Fibroblast of skin of left quadriceps (primary cell): ENCODE measurements at regions not wholly inside any gene's neighbourhood (a gene's known extent, or its start where the extent isn't known, plus 50 kb on each side); places are given as distances from the start of the nearest gene placed in this dataset.
"Not testable (repeated sequence)": the region's sequence is repeated elsewhere in the genome, so short reads cannot be mapped to it uniquely, and the experiment has no call there.

Experiments
- DNase-seq, 2 experiments: peaks; one replicate each; pipeline ENCODE4 v3.0.0-alpha.2; 2013; ENCODE audit warnings: low read depth in 2 of 2

GRCh38 chr6:167470101-167470835 lies 145.4 kb downstream of the TTLL2 start:
- no peak for DNase-seq

GRCh38 chr6:167470836-167471547 lies 146.1 kb downstream of the TTLL2 start:
- no peak for DNase-seq

- DNase-seq = no peak
Observed at GRCh38 chr6:167471548-167471930, 146.7 kb downstream of the TTLL2 start.

GRCh38 chr6:167472148-167472547 lies 147.3 kb downstream of the TTLL2 start:
- DNase-seq = no peak

- no peak for DNase-seq
Observed at GRCh38 chr6:167472880-167473279, 148.0 kb downstream of the TTLL2 start.

GRCh38 chr6:167474171-167474570 lies 149.3 kb downstream of the TTLL2 start:
- no peak for DNase-seq

- no peak for DNase-seq
Observed at GRCh38 chr6:167474725-167475124, 149.8 kb downstream of the TTLL2 start.

GRCh38 chr6:167475947-167476346 lies 151.1 kb downstream of the TTLL2 start:
- DNase-seq = no peak

- DNase-seq = no peak
Observed at GRCh38 chr6:167476844-167477595, 152.1 kb downstream of the TTLL2 start.

GRCh38 chr6:167477688-167478087 lies 152.8 kb downstream of the TTLL2 start:
- no peak for DNase-seq

- no peak for DNase-seq
Observed at GRCh38 chr6:167479301-167479700, 154.4 kb downstream of the TTLL2 start.

- no peak for DNase-seq
Observed at GRCh38 chr6:167479901-167480648, 155.2 kb downstream of the TTLL2 start.

GRCh38 chr6:167481307-167481926 lies 156.5 kb downstream of the TTLL2 start:
- DNase-seq = no peak

GRCh38 chr6:167482801-167483200 lies 157.9 kb downstream of the TTLL2 start:
- DNase-seq = not testable (repeated sequence)

- DNase-seq = no peak
Observed at GRCh38 chr6:167485186-167485978, 160.5 kb downstream of the TTLL2 start.

- no peak for DNase-seq
Observed at GRCh38 chr6:167487749-167488664, 163.1 kb downstream of the TTLL2 start.

GRCh38 chr6:167491438-167492099 lies 166.7 kb downstream of the TTLL2 start:
- DNase-seq = no peak

GRCh38 chr6:167492100-167492449 lies 167.2 kb downstream of the TTLL2 start:
- no peak for DNase-seq

- no peak for DNase-seq
Observed at GRCh38 chr6:167493310-167493709, 168.4 kb downstream of the TTLL2 start.
